ENCODE measurements at regions not wholly inside any gene's neighbourhood (a gene's known extent, or its start where the extent isn't known, plus 50 kb on each side); places are given as distances from the start of the nearest gene placed in this dataset.

- no peak for ATAC-seq
- TF ChIP-seq OSR1 (CRISPR knock-in tag; IDR thresholded peaks at IDR 0.05) (no peak), ARNTL (CRISPR knock-in tag; IDR thresholded peaks at IDR 0.05; ENCODE audit: borderline replicate concordance, low read depth) (no peak), TSHZ2 (CRISPR knock-in tag; IDR thresholded peaks at IDR 0.05) (no peak), ZFP30 (CRISPR knock-in tag; IDR thresholded peaks at IDR 0.05) (no peak), CREB5 (CRISPR knock-in tag; IDR thresholded peaks at IDR 0.05; ENCODE audit: low read depth) (no peak), PPARA (CRISPR knock-in tag; IDR thresholded peaks at IDR 0.05; ENCODE audit: borderline replicate concordance) (no peak), TCF4 (CRISPR knock-in tag; IDR thresholded peaks at IDR 0.05; ENCODE audit: borderline replicate concordance) (no peak), ZNF70 (CRISPR knock-in tag; IDR thresholded peaks at IDR 0.05) (no peak), CSRNP3 (CRISPR knock-in tag; IDR thresholded peaks at IDR 0.05) (no peak), ZNF565 (CRISPR knock-in tag; conservative IDR thresholded peaks at IDR 0.05; ENCODE audit: low read depth) (no peak), CSDC2 (CRISPR knock-in tag; IDR thresholded peaks at IDR 0.05) (no peak), ZNF8 (CRISPR knock-in tag; IDR thresholded peaks at IDR 0.05) (no peak), ZC3H10 (CRISPR knock-in tag; IDR thresholded peaks at IDR 0.05) (no peak), SNAI2 (CRISPR knock-in tag; IDR thresholded peaks at IDR 0.05) (no peak), TOX (CRISPR knock-in tag; IDR thresholded peaks at IDR 0.05; ENCODE audit: borderline replicate concordance) (no peak), ZFP3 (CRISPR knock-in tag; IDR thresholded peaks at IDR 0.05) (no peak), ESRRG (CRISPR knock-in tag; IDR thresholded peaks at IDR 0.05) (no peak), ISL1 (CRISPR knock-in tag; IDR thresholded peaks at IDR 0.05) (no peak), PATZ1 (CRISPR knock-in tag; IDR thresholded peaks at IDR 0.05; ENCODE audit: borderline replicate concordance) (no peak)
Measured at GRCh38 chr6:48423640-48424365, 312.8 kb upstream of the PTCHD4 start.

GRCh38 chr6:48419992-48420391 is 309.0 kb upstream of the PTCHD4 start:
- TF ChIP-seq SNAI2 (CRISPR knock-in tag; IDR thresholded peaks at IDR 0.05) (no peak), ZNF565 (CRISPR knock-in tag; conservative IDR thresholded peaks at IDR 0.05; ENCODE audit: low read depth) (no peak), ZFP30 (CRISPR knock-in tag; IDR thresholded peaks at IDR 0.05) (no peak), TCF4 (CRISPR knock-in tag; IDR thresholded peaks at IDR 0.05; ENCODE audit: borderline replicate concordance) (no peak), GLIS3 (CRISPR knock-in tag; IDR thresholded peaks at IDR 0.05) (no peak)

GRCh38 chr6:48417927-48418326 is 306.9 kb upstream of the PTCHD4 start:
- ATAC-seq = no peak
- TF ChIP-seq CSDC2 (CRISPR knock-in tag; IDR thresholded peaks at IDR 0.05) (no peak), CREB5 (CRISPR knock-in tag; IDR thresholded peaks at IDR 0.05; ENCODE audit: low read depth) (no peak), OSR1 (CRISPR knock-in tag; IDR thresholded peaks at IDR 0.05) (no peak), POU6F1 (CRISPR knock-in tag; IDR thresholded peaks at IDR 0.05; ENCODE audit: borderline replicate concordance, low read depth) (no peak), TCF4 (CRISPR knock-in tag; IDR thresholded peaks at IDR 0.05; ENCODE audit: borderline replicate concordance) (no peak), ZNF8 (CRISPR knock-in tag; IDR thresholded peaks at IDR 0.05) (no peak), ZFP30 (CRISPR knock-in tag; IDR thresholded peaks at IDR 0.05) (no peak), ZC3H10 (CRISPR knock-in tag; IDR thresholded peaks at IDR 0.05) (no peak), ZNF565 (CRISPR knock-in tag; conservative IDR thresholded peaks at IDR 0.05; ENCODE audit: low read depth) (no peak), GLIS3 (CRISPR knock-in tag; IDR thresholded peaks at IDR 0.05) (no peak), ESRRG (CRISPR knock-in tag; IDR thresholded peaks at IDR 0.05) (no peak), ZNF70 (CRISPR knock-in tag; IDR thresholded peaks at IDR 0.05) (no peak)

More at GRCh38 chr6:48419992-48420391, 309.0 kb upstream of the PTCHD4 start:
- no peak for ATAC-seq

Measured in SK-N-SH treated with all-trans-retinoic acid at 6 μM for 48 hours (cell line).